HepG2 (cell line): ENCODE measurements at regions not wholly inside any gene's neighbourhood (a gene's known extent, or its start where the extent isn't known, plus 50 kb on each side); places are given as distances from the start of the nearest gene placed in this dataset.

ENCODE experiments used
- ATAC-seq: fragments of 200-7000 bp; cut with Tn5 transposase; 3 replicates; pipeline ENCODE4 v1.9.1; 2020; ENCODE audit warnings: mild to moderate bottlenecking, moderate library complexity
- BruUV-seq: library from RNA; stranded (reverse); fragments of 400-500 nt; replicated peaks from 2 replicates; lab custom pipeline; 2021; lab: Mats Ljungman, UMichigan
- CTCF ChIA-PET: fragments of 300-600 bp; formaldehyde crosslinking; extraction: SDS; loops from one replicate; lab custom pipeline; 2021; ENCODE audit warnings: low total read pairs, inconsistent platforms, low intra/inter-chr PET ratio; lab: Yijun Ruan, JAX
- POLR2A ChIA-PET: fragments of 350-600 bp; sonication (Branson Sonifier 250); formaldehyde crosslinking; loops from one replicate; lab custom pipeline; 2020; ENCODE audit warnings: antibody characterized with exemption, inconsistent platforms; lab: Yijun Ruan, JAX
- DNase-seq: peaks from one replicate; pipeline ENCODE4 v3.0.0-alpha.2; 2015; ENCODE audit warnings: low spot score
- FAIRE-seq: peaks from 3 replicates; lab custom pipeline; 2011; peaks lifted over from hg19 to GRCh38; lab: Jason Lieb, UNC
- H2AFZ ChIP-seq: one replicate; pipeline ENCODE4 v1.6.1; 2011; ENCODE audit warnings: low read length, inconsistent platforms
- H3K27ac ChIP-seq: fragments of 300-600 bp; 3 replicates; pipeline ENCODE4 v1.8.0; 2011; ENCODE audit warnings: mixed run types, mild to moderate bottlenecking, mixed read lengths, low read length, inconsistent platforms; ENCODE audit not compliant: insufficient read depth; ENCODE audit errors: extremely low read length
- H3K27me3 ChIP-seq, 2 experiments: fragments of 200-600 bp in 1 of 2; 2 replicates in 1 of 2; 3 replicates in 1 of 2; pipeline versions ENCODE4 v1.6.0 to v1.8.0; 2011; ENCODE audit warnings: low read length in 2 of 2, mild to moderate bottlenecking in 2 of 2, moderate library complexity in 2 of 2, inconsistent platforms in 1 of 2; ENCODE audit not compliant: insufficient read depth in 2 of 2, control insufficient read depth in 1 of 2
- H3K36me3 ChIP-seq, 2 experiments: fragments of 200-600 bp in 1 of 2; replicated peaks in 1 of 2; 2 replicates in 1 of 2; 3 replicates in 1 of 2; pipeline versions ENCODE4 v1.5.1 to v1.8.0; 2011; ENCODE audit warnings: low read length in 2 of 2, inconsistent platforms in 1 of 2; ENCODE audit not compliant: insufficient read depth in 2 of 2, control insufficient read depth in 1 of 2
- H3K4me1 ChIP-seq: 2 replicates; pipeline ENCODE4 v1.5.1; 2012; ENCODE audit warnings: low read length, inconsistent platforms; ENCODE audit not compliant: insufficient read depth
- H3K4me2 ChIP-seq: 2 replicates; pipeline ENCODE4 v1.6.0; 2011; ENCODE audit warnings: low read depth, low read length, inconsistent platforms
- H3K4me3 ChIP-seq, 3 experiments: fragments of 200-600 bp in 1 of 3; sonication (generic), shearing (Covaris generic) in 1 of 3; replicated peaks in 1 of 3; 2 replicates each; pipeline ENCODE4 v1.5.1; 2011 to 2016; ENCODE audit warnings: low read length in 3 of 3, inconsistent platforms in 2 of 3, low read depth in 2 of 3, mild to moderate bottlenecking in 2 of 3, control low read depth in 1 of 3, mixed read lengths in 1 of 3; ENCODE audit not compliant: insufficient read depth in 1 of 3
- H3K79me2 ChIP-seq: one replicate; pipeline ENCODE4 v1.6.1; 2011; ENCODE audit warnings: low read length, inconsistent platforms; ENCODE audit not compliant: insufficient read depth
- H3K9ac ChIP-seq: 2 replicates; pipeline ENCODE4 v1.6.0; 2011; ENCODE audit warnings: mild to moderate bottlenecking, low read depth, low read length, inconsistent platforms; ENCODE audit not compliant: insufficient read depth
- H3K9me3 ChIP-seq: 2 replicates; pipeline ENCODE4 v1.5.1; 2012; ENCODE audit warnings: mild to moderate bottlenecking, low read length
- H4K20me1 ChIP-seq: 2 replicates; pipeline ENCODE4 v1.6.0; 2011; ENCODE audit warnings: inconsistent platforms, mild to moderate bottlenecking, low read length, moderate library complexity; ENCODE audit not compliant: insufficient read depth
- AFF4 ChIP-seq: sonication (generic); formaldehyde crosslinking; IDR thresholded peaks from 2 replicates; pipeline ENCODE4 v1.4.0; 2020; ENCODE audit warnings: missing genetic modification reagents
- ARID4A ChIP-seq: sonication (generic); formaldehyde crosslinking; IDR thresholded peaks from 2 replicates; pipeline ENCODE4 v1.5.0; 2020; ENCODE audit warnings: mild to moderate bottlenecking, missing genetic modification reagents, borderline replicate concordance
- GLI4 ChIP-seq: sonication (generic); formaldehyde crosslinking; IDR thresholded peaks from 2 replicates; pipeline ENCODE4 v1.5.1; 2020; ENCODE audit warnings: missing genetic modification reagents, mild to moderate bottlenecking, moderate library complexity, borderline replicate concordance
- PTBP1 ChIP-seq: fragments of 200-400 bp; formaldehyde crosslinking; IDR thresholded peaks from 2 replicates; pipeline ENCODE4 v1.6.1; 2018; ENCODE audit warnings: low read length, low read depth; ENCODE audit not compliant: poor library complexity, severe bottlenecking
- RBM22 ChIP-seq: fragments of 200-400 bp; formaldehyde crosslinking; optimal IDR thresholded peaks from 2 replicates; pipeline ENCODE3; 2017; ENCODE audit warnings: mild to moderate bottlenecking, low read length, moderate library complexity
- TERF1 ChIP-seq: sonication (generic); formaldehyde crosslinking; IDR thresholded peaks from 2 replicates; pipeline ENCODE4 v1.8.0; 2022; ENCODE audit warnings: mild to moderate bottlenecking, missing genetic modification reagents, moderate library complexity
- ZBTB2 ChIP-seq: sonication (generic); formaldehyde crosslinking; IDR thresholded peaks from 2 replicates; pipeline ENCODE4 v1.8.0; 2022; ENCODE audit warnings: low read depth, missing genetic modification reagents
- ZFP1 ChIP-seq: IDR thresholded peaks from 2 replicates; pipeline ENCODE4 v1.6.1; 2016
- ZNF562 ChIP-seq: sonication (generic); formaldehyde crosslinking; IDR thresholded peaks from 2 replicates; pipeline ENCODE4 v1.8.0; 2022; ENCODE audit warnings: missing genetic modification reagents, borderline replicate concordance
- ZNF580 ChIP-seq: IDR thresholded peaks from 2 replicates; pipeline ENCODE4 v1.6.1; 2016; ENCODE audit warnings: low read depth, borderline replicate concordance
- ZNF597 ChIP-seq: sonication (generic); formaldehyde crosslinking; IDR thresholded peaks from 2 replicates; pipeline ENCODE4 v1.5.0; 2020; ENCODE audit warnings: missing genetic modification reagents
- ZSCAN20 ChIP-seq: sonication (generic); formaldehyde crosslinking; IDR thresholded peaks from 2 replicates; pipeline ENCODE4 v1.4.0; 2020; ENCODE audit warnings: missing genetic modification reagents, mild to moderate bottlenecking, borderline replicate concordance
- WGBS: methylation state at CpG from one replicate; pipeline ENCODE4 v1.1.6; 2017; ENCODE audit warnings: low lambda C conversion rate; 5-methylcytosine and 5-hydroxymethylcytosine counted together
- in situ Hi-C: cut with HindIII; loops from 2 replicates; pipeline ENCODE4 v1.10.0; 2017; ENCODE audit warnings: low pct_unique_long_range_greater_than_20kb; ENCODE audit not compliant: extremely low pct_ligation_motif_present
- intact Hi-C: fragments of 100-400 bp; cut with micrococcal nuclease; formaldehyde crosslinking; loops from one replicate; pipeline ENCODE4 v1.10.0; 2022; ENCODE audit not compliant: unreplicated experiment

GRCh38 chr16:86927699-86928098 is 349.4 kb downstream of the FOXL1 start:
- Histone ChIP-seq H2AFZ (no peak overlapping the region), H3K4me2 (no peak overlapping the region), H3K27me3 (peaks cover 5 to 62% of the 10 kb centered on the region in 2 experiments), H3K79me2 (no peaks in the 10 kb centered on the region), H3K36me3 (no peaks in the 10 kb centered on the region), H4K20me1 (no peaks in the 10 kb centered on the region; the same call in 1 of the 2 replicates), H3K9me3 (no peaks in the 10 kb centered on the region), H3K27ac (no peak overlapping the region), H3K4me3 (no peak overlapping the region), H3K4me1 (no peaks in the 10 kb centered on the region), H3K9ac (no peak overlapping the region)
- ChIA-PET POLR2A (no interaction called here), CTCF (no interaction called here)
- FAIRE-seq (no peak), ATAC-seq (no peak), DNase-seq (no peak)
- intact Hi-C loops, result no loop called here
- no TSS peak for BruUV-seq
- 23% methylated on average over 3 of the region's 3 CpGs for WGBS
- in situ Hi-C loops, result no loop called here
- TF ChIP-seq ARID4A (no peak), ZBTB2 (CRISPR knock-in tag) (no peak), ZSCAN20 (CRISPR knock-in tag) (no peak), PTBP1 (no peak), AFF4 (no peak), ZNF597 (CRISPR knock-in tag) (no peak), GLI4 (no peak), ZNF562 (CRISPR knock-in tag) (no peak), ZFP1 (no peak), RBM22 (no peak), ZNF580 (CRISPR knock-in tag) (no peak), TERF1 (CRISPR knock-in tag) (no peak)
